OCI-LY7 (cell line): ENCODE measurements at regions not wholly inside any gene's neighbourhood (a gene's known extent, or its start where the extent isn't known, plus 50 kb on each side); places are given as distances from the start of the nearest gene placed in this dataset.

Experiments used
- BruUV-seq: library from RNA; stranded (reverse); fragments of 400-500 nt; replicated peaks from 2 replicates; lab custom pipeline; 2021; lab: Mats Ljungman, UMichigan
- CTCF ChIA-PET: fragments of 300-600 bp; sonication (Branson Sonifier 250); formaldehyde crosslinking; loops from one replicate; lab custom pipeline; 2022; ENCODE audit warnings: antibody characterized with exemption; ENCODE audit not compliant: unreplicated experiment; lab: Charles Lee
- POLR2A ChIA-PET: fragments of 300-600 bp; sonication (Branson Sonifier 250); formaldehyde crosslinking; loops from one replicate; lab custom pipeline; 2022; ENCODE audit warnings: antibody characterized with exemption; lab: Charles Lee
- DNase-seq: peaks from one replicate; pipeline ENCODE4 v3.0.0-alpha.2; 2015; ENCODE audit warnings: low spot score
- H2AFZ ChIP-seq: fragments of 200-600 bp; sonication (generic), shearing (Covaris generic); 2 replicates; pipeline ENCODE4 v1.6.1; 2014; ENCODE audit warnings: mild to moderate bottlenecking, antibody characterized with exemption, low read length, moderate library complexity
- H3K27ac ChIP-seq: fragments of 200-600 bp; sonication (generic); 2 replicates; pipeline ENCODE4 v1.5.1; 2014; ENCODE audit warnings: mixed run types, low read depth, mild to moderate bottlenecking, moderate library complexity, low read length, inconsistent platforms; ENCODE audit not compliant: poor library complexity, severe bottlenecking
- H3K36me3 ChIP-seq: fragments of 200-600 bp; sonication (generic); 2 replicates; pipeline ENCODE4 v1.6.1; 2014; ENCODE audit warnings: mild to moderate bottlenecking, antibody characterized with exemption, low read length, moderate library complexity, mixed read lengths; ENCODE audit not compliant: insufficient read depth
- H3K4me1 ChIP-seq: fragments of 200-600 bp; sonication (generic); 2 replicates; pipeline ENCODE4 v1.5.1; 2014; ENCODE audit warnings: mild to moderate bottlenecking, low read length; ENCODE audit not compliant: insufficient read depth, poor library complexity, severe bottlenecking
- H3K4me2 ChIP-seq: fragments of 200-600 bp; sonication (generic); 2 replicates; pipeline ENCODE4 v1.6.1; 2014; ENCODE audit warnings: mild to moderate bottlenecking, low read length
- H3K4me3 ChIP-seq: fragments of 200-600 bp; sonication (generic); 2 replicates; pipeline ENCODE4 v1.5.1; 2014; ENCODE audit warnings: mild to moderate bottlenecking, low read depth, low read length; ENCODE audit not compliant: poor library complexity, severe bottlenecking
- H3K79me2 ChIP-seq: fragments of 200-600 bp; sonication (generic); 2 replicates; pipeline ENCODE4 v1.6.1; 2016; ENCODE audit warnings: low read depth, mild to moderate bottlenecking, low read length, moderate library complexity, mixed read lengths; ENCODE audit not compliant: insufficient read depth
- H3K9me2 ChIP-seq: fragments of 200-600 bp; sonication (generic); 2 replicates; pipeline ENCODE4 v1.6.1; 2016; ENCODE audit warnings: mild to moderate bottlenecking, low read length, mixed read lengths; ENCODE audit not compliant: insufficient read depth
- H3K9me3 ChIP-seq: fragments of 200-600 bp; sonication (generic); 2 replicates; pipeline ENCODE4 v1.6.1; 2014; ENCODE audit warnings: mild to moderate bottlenecking, mixed run types, low read length, mixed read lengths
- H4K20me1 ChIP-seq: fragments of 200-600 bp; sonication (generic); 2 replicates; pipeline ENCODE4 v1.6.1; 2014; ENCODE audit warnings: mild to moderate bottlenecking, antibody characterized with exemption, low read length, moderate library complexity, mixed read lengths; ENCODE audit not compliant: insufficient read depth
- CTCF ChIP-seq: fragments of 200-600 bp; sonication (generic); conservative IDR thresholded peaks from 2 replicates; pipeline ENCODE4 v1.5.1; 2014; ENCODE audit warnings: mild to moderate bottlenecking, antibody characterized with exemption, low read length, moderate library complexity, mixed read lengths
- EZH2phosphoT487 ChIP-seq: fragments of 200-600 bp; sonication (generic); IDR thresholded peaks from 2 replicates; pipeline ENCODE4 v1.6.1; 2018; ENCODE audit warnings: low read depth, borderline replicate concordance, mild to moderate bottlenecking, mixed run types, antibody characterized with exemption, low read length, moderate library complexity, mixed read lengths
- intact Hi-C: fragments of 100-400 bp; cut with micrococcal nuclease; formaldehyde crosslinking; loops from one replicate; pipeline ENCODE4 v1.10.0; 2022; ENCODE audit not compliant: unreplicated experiment

- DNase-seq, result no peak
- ChIA-PET POLR2A (no interaction called here), CTCF (no interaction called here)
- no peak for TF ChIP-seq EZH2phosphoT487
- no peak for TF ChIP-seq CTCF
- Histone ChIP-seq H3K4me3 (no peak overlapping the region), H3K27ac (no peak overlapping the region), H3K4me2 (no peak overlapping the region), H3K4me1 (no peaks in the 10 kb centered on the region), H3K9me3 (no peaks in the 10 kb centered on the region), H2AFZ (no peak overlapping the region), H3K36me3 (no peaks in the 10 kb centered on the region), H3K79me2 (no peaks in the 10 kb centered on the region), H3K9me2 (no peaks in the 10 kb centered on the region), H4K20me1 (no peaks in the 10 kb centered on the region)
- intact Hi-C loops, result no loop called here
- no TSS peak for BruUV-seq
Measured at GRCh38 chr1:99580451-99580850, 65.5 kb upstream of the PALMD start.

GRCh38 chr1:99587008-99587407 is 58.9 kb upstream of the PALMD start:
- H3K9me2 ChIP-seq, result no peaks in the 10 kb centered on the region
- no TSS peak for BruUV-seq
- H3K27ac ChIP-seq, result no peak overlapping the region
- H3K9me3 ChIP-seq, result no peaks in the 10 kb centered on the region
- no peaks in the 10 kb centered on the region for H4K20me1 ChIP-seq
- POLR2A ChIA-PET, result no interaction called here
- no peak overlapping the region for H3K4me2 ChIP-seq
- TF ChIP-seq EZH2phosphoT487 (no peak), CTCF (no peak)
- H3K4me3 ChIP-seq, result no peak overlapping the region
- H2AFZ ChIP-seq, result no peak overlapping the region
- no peak for DNase-seq
- CTCF ChIA-PET, result no interaction called here
- H3K79me2 ChIP-seq, result no peaks in the 10 kb centered on the region
- H3K36me3 ChIP-seq, result no peaks in the 10 kb centered on the region
- intact Hi-C loops, result no loop called here
- H3K4me1 ChIP-seq, result no peaks in the 10 kb centered on the region

- Histone ChIP-seq H3K9me2 (no peaks in the 10 kb centered on the region), H2AFZ (no peak overlapping the region), H3K9me3 (no peaks in the 10 kb centered on the region), H3K79me2 (no peaks in the 10 kb centered on the region), H3K27ac (no peak overlapping the region), H3K36me3 (no peaks in the 10 kb centered on the region), H3K4me1 (no peaks in the 10 kb centered on the region), H3K4me2 (no peak overlapping the region), H4K20me1 (no peaks in the 10 kb centered on the region), H3K4me3 (no peak overlapping the region)
- intact Hi-C loops, result no loop called here
- BruUV-seq, result no TSS peak
- DNase-seq, result no peak
- TF ChIP-seq CTCF, result no peak
- TF ChIP-seq EZH2phosphoT487, result no peak
- ChIA-PET CTCF (no interaction called here), POLR2A (interaction anchor here (0.5 to 0.6 kb wide), 2 partner anchors 24 to 273 kb away, joined by 3 to 5 read pairs; no protein-coding TSS in a partner anchor)
Measured at GRCh38 chr1:99589186-99589636, 56.7 kb upstream of the PALMD start.
